ENCODE measurements at regions not wholly inside any gene's neighbourhood (a gene's known extent, or its start where the extent isn't known, plus 50 kb on each side); places are given as distances from the start of the nearest gene placed in this dataset.

DNA sequence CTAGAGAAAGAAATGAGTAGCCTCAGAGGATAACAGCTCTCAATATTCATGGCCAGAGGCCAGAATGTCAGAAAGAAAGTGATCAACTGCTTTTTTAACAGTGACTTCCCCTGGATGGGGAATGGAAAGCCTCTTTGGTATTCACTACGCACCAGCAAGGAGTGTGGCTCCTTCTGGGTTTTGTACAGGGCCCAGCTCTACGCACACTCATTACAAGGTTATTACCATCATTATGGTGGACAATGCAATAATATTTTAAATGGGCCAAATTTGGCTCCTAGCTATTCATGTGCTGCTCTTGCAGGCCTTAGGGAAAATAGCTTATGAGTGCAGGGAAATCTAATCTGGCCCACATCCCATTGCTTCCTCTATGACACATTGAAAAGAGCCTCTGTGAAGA is 1149.5 kb upstream of the FANCL start:
- no peak for DNase-seq
- Mint-ChIP-seq H3K27ac (no peak overlapping the region), H3K4me1 (ENCODE audit: low read depth) (no peaks in the 10 kb centered on the region), H3K36me3 (ENCODE audit: low read depth) (no peaks in the 10 kb centered on the region; the same call in 1 of the 2 replicates), H3K9me3 (peaks cover 41% of the 10 kb centered on the region), H3K27me3 (ENCODE audit: insufficient read depth) (0 out of 2 replicates have a peak, but pooled peaks cover 1% of the 10 kb centered on the region), H3K4me3 (no peak overlapping the region)
- TF ChIP-seq, protein P1, sequence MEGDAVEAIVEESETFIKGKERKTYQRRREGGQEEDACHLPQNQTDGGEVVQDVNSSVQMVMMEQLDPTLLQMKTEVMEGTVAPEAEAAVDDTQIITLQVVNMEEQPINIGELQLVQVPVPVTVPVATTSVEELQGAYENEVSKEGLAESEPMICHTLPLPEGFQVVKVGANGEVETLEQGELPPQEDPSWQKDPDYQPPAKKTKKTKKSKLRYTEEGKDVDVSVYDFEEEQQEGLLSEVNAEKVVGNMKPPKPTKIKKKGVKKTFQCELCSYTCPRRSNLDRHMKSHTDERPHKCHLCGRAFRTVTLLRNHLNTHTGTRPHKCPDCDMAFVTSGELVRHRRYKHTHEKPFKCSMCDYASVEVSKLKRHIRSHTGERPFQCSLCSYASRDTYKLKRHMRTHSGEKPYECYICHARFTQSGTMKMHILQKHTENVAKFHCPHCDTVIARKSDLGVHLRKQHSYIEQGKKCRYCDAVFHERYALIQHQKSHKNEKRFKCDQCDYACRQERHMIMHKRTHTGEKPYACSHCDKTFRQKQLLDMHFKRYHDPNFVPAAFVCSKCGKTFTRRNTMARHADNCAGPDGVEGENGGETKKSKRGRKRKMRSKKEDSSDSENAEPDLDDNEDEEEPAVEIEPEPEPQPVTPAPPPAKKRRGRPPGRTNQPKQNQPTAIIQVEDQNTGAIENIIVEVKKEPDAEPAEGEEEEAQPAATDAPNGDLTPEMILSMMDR (IDR thresholded peaks at IDR 0.05), result no peak

DNA sequence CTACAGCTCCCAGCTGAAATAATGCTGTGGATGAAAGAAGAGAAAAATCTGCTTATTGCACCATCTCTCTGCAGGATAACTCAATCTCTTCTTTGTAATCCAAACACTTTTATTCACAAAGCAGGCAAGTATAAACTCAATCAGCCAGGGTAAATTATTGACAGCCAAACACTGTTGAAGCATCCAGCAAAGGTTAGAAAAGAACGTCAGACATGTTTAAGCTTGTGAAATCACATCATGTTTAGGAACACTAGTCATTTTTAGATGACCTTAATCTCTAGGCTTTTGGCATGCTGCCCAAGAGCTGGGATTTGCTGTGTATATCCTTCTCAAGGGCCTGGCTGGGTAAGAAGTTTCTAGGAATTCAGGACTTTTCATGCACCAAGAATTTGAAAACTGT is 1148.1 kb upstream of the FANCL start:
- TF ChIP-seq, protein P1 (IDR thresholded peaks at IDR 0.05), result no peak
- no peak overlapping the region for H3K27ac Mint-ChIP-seq
- H3K9me3 Mint-ChIP-seq, result peaks cover 49% of the 10 kb centered on the region
- DNase-seq, result no peak
- no peaks in the 10 kb centered on the region; the same call in 1 of the 2 replicates for H3K36me3 Mint-ChIP-seq (ENCODE audit: low read depth)
- H3K4me1 Mint-ChIP-seq (ENCODE audit: low read depth), result no peaks in the 10 kb centered on the region
- H3K4me3 Mint-ChIP-seq, result no peak overlapping the region
- H3K27me3 Mint-ChIP-seq (ENCODE audit: insufficient read depth), result 0 out of 2 replicates have a peak, but pooled peaks cover 1% of the 10 kb centered on the region

DNA sequence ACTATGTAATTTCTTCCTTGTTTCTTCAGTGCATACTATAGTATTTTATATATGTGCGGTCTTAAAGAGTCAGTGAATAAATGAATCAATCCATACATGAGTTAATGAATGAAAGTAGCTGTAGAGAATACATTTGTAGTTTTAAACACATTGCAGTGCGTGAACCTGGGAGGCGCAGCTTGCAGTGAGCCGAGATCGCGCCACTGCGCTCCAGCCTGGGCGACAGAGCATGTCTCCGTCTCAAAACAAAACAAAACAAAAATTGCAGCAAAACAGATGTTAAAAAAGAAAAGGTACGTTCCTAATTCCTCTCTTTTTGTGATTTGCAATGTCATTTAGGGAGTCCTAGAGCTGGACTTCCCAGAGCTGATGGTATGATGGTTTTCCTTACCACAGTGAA is 1144.8 kb upstream of the FANCL start:
- Mint-ChIP-seq H3K27ac (no peak overlapping the region), H3K27me3 (ENCODE audit: insufficient read depth) (peaks cover 3% of the 10 kb centered on the region; the same call in 1 of the 2 replicates), H3K4me3 (no peak overlapping the region), H3K9me3 (peaks cover 42% of the 10 kb centered on the region), H3K4me1 (ENCODE audit: low read depth) (no peaks in the 10 kb centered on the region), H3K36me3 (ENCODE audit: low read depth) (no peaks in the 10 kb centered on the region; the same call in 1 of the 2 replicates)
- TF ChIP-seq, protein P1 (IDR thresholded peaks at IDR 0.05), result no peak
- DNase-seq, result no peak

DNA sequence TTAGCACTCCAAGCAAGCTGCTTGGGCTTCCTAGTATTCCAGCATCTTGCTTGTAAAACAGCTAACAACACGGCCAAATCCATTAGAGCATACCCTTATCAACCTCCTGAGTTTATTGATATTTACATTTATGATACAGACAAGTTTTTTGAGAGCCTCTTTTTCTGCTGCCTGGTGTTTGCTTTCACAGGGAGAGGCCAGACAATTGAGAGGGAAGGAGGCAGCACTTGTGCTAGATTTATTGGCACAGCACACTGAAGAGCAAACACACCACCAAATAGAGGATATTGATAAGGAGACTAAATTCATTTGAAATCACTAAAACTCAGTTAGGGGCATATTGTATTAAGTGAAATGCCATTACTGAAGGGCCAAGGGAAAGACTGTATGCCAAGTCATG is 1142.3 kb upstream of the FANCL start:
- Mint-ChIP-seq H3K4me3 (no peak overlapping the region), H3K36me3 (ENCODE audit: low read depth) (no peaks in the 10 kb centered on the region; the same call in 1 of the 2 replicates), H3K9me3 (peaks cover 54% of the 10 kb centered on the region), H3K4me1 (ENCODE audit: low read depth) (no peaks in the 10 kb centered on the region), H3K27ac (no peak overlapping the region), H3K27me3 (ENCODE audit: insufficient read depth) (peaks cover 3% of the 10 kb centered on the region; the same call in 1 of the 2 replicates)
- DNase-seq, result no peak
- TF ChIP-seq, protein P1 (IDR thresholded peaks at IDR 0.05), result no peak

DNA sequence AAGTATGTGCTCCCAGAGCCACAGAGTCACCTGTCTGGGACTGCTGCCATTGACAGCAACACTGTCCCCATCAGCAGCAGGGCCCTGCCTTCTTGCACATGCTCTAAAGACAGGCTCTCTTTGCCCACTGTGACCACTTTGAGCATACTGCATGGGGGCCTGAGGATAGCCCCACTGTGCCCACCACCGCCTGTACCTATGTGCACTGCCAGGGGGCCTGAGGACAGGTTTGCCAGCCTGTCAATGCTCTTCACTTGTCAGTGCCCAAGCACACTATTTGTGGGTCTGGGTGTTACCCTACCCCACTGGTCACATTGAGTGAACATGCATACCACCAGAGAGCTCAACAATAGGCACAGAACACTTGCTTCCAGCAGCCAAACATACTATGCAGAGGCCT is 1137.0 kb upstream of the FANCL start:
- H3K9me3 Mint-ChIP-seq, result peaks cover 53% of the 10 kb centered on the region
- TF ChIP-seq, protein P1 (IDR thresholded peaks at IDR 0.05), result no peak
- no peak for DNase-seq
- no peaks in the 10 kb centered on the region for H3K4me1 Mint-ChIP-seq (ENCODE audit: low read depth)
- no peaks in the 10 kb centered on the region; the same call in 1 of the 2 replicates for H3K36me3 Mint-ChIP-seq (ENCODE audit: low read depth)
- no peak overlapping the region for H3K27ac Mint-ChIP-seq
- H3K27me3 Mint-ChIP-seq (ENCODE audit: insufficient read depth), result no peaks in the 10 kb centered on the region
- H3K4me3 Mint-ChIP-seq, result no peak overlapping the region

DNA sequence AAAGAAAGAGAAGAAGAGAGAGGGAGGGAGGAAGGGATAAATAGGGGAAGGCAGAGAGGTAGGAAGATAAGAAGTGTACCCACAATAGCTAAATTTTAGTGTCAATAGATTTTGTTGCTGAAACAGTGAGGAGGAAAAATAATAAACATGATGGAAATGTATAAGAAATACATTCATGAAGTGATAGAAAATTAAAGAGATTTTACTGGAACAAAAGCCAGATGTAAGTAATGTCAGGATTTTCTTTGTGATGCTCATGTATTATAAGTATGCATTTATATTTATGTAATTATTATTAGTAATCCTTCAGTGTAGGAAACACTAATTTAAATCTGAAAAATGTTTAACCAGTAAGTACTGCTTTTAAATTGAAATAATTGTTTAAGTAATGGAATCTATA is 1125.2 kb upstream of the FANCL start:
- Mint-ChIP-seq H3K4me1 (ENCODE audit: low read depth) (no peaks in the 10 kb centered on the region), H3K27me3 (ENCODE audit: insufficient read depth) (no peaks in the 10 kb centered on the region), H3K36me3 (ENCODE audit: low read depth) (no peaks in the 10 kb centered on the region), H3K4me3 (no peak overlapping the region), H3K27ac (no peak overlapping the region), H3K9me3 (no peaks in the 10 kb centered on the region)
- DNase-seq, result no peak
- TF ChIP-seq, protein P1 (IDR thresholded peaks at IDR 0.05), result no peak

All from HFFc6 (cell line).